DMS153 treated with DMSO at 0.1 percent for 48 hours (cell line): ENCODE measurements at regions not wholly inside any gene's neighbourhood (a gene's known extent, or its start where the extent isn't known, plus 50 kb on each side); places are given as distances from the start of the nearest gene placed in this dataset.

Experiments used
- DNase-seq: peaks from one replicate; lab custom pipeline; 2025; ENCODE audit not compliant: unreplicated experiment; lab: John Stamatoyannopoulos, UW

DNA sequence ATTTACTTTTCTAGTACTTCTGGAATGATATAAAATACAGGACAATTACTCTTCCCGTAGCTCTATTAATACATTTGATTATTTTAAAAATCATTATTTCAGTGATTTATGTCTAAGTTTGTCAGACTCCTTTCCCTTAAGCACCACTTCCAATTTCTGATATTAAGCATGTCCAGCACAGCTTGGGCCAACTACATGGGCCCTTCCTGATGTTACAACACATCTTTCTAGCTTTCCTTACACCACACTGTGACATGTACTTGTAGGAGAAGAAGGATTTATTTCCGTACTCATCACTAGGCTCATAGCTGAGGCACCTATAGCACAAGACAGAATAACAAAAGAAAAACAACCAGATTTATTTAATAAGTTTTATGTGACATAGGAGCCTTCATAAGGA lies 134.8 kb upstream of the HNRNPA3 start:
- no peak for DNase-seq

DNA sequence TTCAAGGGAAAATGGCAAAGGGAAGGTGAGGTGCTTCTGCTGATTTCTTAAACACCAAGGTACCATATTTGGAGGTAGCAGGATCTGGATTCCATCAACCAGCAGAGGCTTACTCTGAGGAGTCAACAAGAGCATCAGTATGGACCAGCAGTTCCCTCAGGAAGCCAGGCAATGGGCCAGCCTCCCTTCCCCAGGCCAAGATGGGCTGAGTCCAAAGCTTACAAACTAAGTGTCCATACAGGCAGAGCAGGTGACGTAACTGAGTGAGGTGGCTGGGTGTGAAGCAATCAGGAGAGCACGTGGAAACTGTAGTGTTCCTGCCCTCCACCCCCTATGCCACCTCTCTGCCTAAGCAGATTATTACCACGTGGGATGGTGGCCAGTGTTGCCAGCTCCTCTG lies 134.2 kb upstream of the HNRNPA3 start:
- no peak for DNase-seq

DNA sequence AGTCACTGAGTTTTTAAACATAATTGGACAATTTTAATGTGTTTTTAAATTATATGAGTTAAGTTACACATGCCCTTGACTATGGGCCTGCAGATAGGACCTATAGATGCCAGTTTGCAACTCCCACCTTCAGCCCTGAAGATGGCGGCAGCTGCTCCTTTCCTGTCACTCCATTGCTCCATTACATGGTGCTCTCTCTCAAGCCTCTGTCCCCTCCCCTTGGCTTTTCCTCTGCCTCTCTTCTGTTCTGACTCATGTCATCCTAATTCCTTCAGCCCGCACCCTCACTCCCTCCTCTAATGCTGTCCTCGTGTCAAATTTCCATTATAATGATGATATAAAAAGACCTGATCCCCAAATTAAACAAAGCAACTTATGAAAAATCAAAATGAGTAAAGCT lies 133.7 kb upstream of the HNRNPA3 start:
- DNase-seq, result no peak

DNA sequence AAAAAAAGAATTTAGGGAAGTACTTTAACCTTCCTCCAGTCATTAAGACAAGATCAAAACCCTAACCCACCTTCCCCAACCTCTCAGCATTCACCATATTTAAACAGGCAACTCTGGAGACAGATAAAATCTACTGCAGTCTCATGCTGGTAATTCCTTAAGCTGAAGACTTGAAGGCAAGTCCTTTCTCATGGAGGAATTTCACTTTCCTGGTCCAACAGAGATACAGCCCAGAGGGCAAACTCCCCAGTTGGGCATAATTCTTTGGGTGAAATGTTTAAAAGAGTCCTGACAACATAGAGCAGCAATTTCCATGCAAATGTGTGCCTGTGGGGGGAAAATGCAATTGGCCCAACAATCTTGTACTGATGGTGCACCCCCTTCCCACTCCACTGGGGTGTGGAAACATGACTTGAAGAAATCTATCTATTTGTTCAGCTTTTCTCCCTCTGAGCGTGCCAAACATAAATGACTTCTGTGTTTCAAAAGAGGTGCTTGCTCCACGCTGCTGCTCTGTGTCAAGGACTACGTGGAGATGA lies 131.8 kb upstream of the HNRNPA3 start:
- no peak for DNase-seq

DNA sequence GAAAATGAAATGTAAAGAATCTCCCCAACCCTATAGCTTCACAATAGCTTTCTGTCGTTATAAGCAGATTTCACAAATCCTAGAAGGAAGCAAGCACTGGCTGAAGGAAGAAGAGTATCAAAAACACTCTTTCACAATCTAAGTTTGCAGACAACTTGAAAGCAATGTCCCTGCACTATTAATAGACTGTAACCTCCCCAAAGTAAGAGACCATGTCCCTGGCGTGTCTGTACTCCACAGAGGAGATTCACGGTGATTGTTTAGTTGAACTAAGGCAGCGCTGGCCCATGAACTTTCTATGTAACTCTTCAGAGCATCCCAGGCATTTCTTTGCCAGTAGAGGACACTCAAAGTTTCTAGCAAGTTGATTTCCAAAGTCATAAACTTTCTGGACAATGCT lies 128.0 kb upstream of the HNRNPA3 start:
- no peak for DNase-seq

DNA sequence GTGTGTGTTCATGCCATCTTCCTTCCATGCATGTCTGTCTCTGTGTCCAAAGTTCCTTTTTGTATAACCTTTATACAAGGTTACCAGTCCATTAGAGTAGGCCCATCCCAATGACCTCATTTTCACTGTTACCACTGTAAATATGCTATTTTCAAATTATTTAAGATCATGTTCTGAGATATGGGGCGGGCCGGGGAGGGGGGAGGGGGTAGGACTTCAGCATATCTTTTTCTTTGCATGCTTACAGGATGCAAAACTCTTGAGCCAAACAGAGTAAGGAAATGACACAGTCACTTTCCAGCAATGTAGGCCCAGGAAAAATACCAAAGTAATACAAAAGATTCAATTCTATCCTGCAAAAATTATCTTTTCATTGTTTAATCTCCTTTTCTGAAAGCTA lies 124.1 kb upstream of the HNRNPA3 start:
- no peak for DNase-seq

DNA sequence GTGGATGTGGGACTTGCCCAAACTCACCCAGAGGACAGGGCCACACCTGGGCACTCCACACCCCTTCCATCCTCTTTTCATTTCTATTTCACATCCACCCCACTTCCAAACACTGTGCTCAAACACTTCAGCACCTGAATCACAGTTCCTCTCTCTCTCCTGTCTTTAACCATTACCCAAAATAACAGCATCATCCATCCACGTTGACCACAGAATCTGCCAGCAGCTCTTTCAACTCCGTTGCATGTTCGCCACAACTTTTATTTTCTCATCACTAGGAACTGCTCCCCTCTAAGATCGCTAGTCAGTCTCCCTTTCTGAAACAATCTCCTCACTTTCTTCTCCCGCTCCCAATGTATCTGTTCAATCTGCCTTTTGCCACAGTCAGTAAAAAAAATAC lies 121.6 kb upstream of the HNRNPA3 start:
- no peak for DNase-seq

DNA sequence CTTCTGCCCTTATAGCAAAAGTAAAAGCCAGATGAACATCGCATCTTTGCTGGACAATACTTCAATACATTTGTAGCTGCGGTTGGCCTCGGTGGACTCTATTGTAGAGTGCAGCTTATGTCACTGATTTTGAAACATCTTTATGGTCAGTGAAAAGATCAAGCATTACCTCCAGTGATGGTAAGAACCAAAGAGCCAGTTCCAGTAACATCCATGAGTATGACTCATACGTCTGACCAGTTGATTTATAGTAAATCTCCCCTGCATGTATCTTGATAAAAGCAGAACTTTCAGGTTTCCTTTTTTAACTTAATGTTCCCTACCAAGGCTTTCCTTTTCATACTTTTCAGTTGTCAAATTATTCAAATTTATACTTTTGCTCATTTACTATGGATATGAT lies 119.2 kb upstream of the HNRNPA3 start:
- DNase-seq, result no peak

DNA sequence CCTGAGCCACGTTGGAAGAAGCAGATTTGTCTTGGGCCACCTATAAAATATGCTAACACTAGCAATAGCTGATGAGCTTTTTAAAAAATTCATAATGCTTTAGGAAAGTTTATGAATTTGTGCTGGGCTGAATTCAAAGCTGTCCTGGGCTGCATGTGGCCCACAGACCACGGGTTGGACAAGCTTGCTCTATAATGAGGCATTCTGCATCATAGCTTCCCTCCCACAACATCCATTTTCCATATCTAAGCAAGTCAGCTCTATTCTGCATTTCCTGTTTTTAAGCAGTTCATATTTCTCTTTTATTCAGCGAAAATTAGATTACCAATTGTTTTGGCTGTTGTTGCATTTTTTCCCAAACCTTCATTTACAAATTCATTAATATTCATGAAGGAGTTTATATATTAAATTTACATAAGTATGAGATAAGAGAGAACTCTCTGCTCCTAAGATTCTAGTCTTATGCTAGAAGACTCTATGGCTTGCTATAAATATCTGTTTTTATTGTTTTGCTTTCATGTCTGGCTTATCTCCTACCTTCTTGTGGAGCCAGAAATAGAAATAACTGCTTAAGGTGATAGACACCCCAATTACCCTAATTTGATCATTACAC lies 114.5 kb upstream of the HNRNPA3 start:
- DNase-seq, result no peak

DNA sequence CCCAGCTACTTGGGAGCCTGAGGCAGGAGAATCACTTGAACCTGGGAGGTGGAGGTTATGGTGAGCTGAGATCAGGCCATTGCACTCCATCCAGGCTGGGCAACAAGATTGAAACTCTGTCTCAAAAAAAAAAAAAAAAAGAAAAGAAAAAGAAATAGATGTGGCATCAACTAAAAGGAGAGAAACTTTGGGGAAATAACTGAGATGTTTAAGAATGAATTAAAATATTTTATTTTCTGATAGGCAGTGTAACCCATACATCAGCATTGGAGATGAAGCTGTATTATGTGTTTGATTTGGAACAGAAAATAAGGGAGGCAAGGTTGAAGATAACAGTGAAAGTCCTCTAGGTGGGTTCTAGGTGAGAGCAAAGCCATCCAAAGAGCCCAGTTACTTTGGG lies 110.7 kb upstream of the HNRNPA3 start:
- DNase-seq, result no peak

DNA sequence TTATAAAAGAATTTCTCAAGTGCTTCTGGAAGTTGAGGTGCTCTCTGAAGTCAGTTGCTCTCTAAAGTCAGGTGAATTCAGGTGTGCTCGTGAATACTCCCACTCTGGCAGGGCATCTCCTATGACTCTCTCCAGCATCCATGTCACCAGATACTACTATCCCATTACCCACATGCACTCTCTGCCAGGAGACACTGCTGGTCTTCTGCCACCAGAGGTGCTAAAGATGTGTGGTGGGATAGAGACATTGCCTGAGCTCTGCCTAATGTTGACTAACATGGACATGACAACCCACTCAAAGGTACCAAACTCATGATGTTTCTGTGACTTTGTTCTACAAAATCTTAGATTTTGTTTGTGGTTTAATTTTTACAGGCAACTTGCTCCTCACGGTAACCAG lies 106.4 kb upstream of the HNRNPA3 start:
- no peak for DNase-seq

DNA sequence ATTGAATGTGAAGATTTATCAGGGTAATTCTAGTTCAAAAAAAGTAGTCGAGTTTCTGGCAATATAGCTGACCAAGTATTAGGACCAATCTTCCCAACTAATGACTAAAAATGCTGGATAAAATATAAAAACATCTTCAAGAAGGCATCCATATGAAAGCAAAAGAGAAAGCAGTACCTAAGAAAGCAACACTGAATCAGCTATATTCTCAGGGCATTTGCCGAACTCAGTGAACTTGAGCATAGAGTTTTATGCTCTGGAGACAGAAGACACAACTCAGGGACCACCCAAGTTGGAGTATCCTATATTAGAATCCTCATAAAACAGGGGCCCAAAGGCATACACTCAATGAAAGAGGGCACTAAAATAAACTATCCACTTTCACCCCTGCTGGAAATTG lies 103.7 kb upstream of the HNRNPA3 start:
- no peak for DNase-seq

DNA sequence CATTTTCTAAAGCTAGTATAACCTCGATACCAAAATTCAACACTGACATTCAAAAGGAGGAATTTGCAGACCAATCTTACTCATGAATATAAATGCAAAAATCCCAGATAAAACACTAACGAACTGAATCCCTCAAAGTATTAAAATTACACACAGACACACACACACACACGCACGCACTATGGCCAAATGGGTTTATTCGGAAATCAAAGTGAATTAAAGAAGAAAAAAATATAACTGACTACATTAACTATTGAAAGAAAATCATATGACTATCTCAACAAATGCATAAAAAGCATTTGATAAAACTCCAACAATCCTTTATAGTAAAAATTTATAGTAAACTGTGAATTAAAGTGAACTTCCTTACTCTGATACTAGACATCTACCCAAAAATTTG lies 97.9 kb upstream of the HNRNPA3 start:
- DNase-seq, result no peak

DNA sequence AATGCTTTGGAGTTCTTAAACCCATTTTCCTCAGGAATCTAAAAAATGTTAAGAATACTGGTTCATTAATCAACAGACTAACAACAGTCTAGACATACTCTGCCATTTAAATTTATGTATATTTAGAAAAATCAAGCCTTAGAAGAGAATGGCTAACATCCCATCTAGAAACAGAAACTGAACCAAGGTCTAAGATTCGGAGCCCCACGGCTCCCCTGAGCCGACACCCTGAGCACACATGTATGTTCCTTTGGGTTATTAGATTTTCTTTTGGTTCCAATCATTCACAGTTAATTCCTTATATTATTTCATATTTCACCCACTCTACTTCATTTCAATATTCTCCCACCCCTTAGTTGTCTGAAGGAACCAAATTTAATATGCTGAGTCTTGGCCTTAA lies 94.8 kb upstream of the HNRNPA3 start:
- DNase-seq, result no peak

DNA sequence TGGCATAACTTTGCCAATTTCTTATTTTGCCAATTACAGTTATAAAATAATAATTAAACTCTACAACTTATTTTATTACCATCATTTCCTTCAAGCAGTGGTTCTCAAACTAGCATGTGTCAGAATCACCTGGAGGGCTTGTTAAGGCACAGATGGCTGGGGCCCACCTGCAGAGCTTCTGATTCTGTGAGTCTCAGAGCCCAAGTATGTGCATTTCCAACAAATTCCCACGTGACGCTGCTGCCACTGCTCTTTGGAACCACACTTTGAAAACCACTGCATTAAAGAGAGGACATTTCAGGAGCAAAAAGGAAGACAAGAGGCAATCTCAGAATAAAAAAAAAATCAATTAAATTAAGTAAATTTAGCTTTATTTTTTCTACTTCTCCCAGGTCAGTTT lies 94.0 kb upstream of the HNRNPA3 start:
- DNase-seq, result no peak

DNA sequence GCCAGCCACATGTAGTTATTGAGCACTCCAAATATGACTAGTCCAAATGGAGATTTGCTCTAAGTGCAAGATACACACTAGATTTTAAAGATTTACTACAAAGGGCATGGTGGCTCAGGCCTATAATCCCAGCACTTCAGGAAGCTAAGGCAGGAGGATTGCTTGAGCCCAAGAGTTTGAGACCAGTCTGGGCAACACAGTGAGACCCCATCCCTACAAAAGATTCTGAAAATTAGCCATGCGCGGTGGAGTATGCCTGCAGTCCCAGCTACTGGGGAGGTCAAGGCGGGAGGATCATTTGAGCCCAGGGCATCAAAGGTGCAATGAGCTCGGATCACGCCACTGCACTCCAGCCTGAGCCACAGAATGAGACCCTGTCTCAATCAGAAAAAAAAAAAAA lies 93.5 kb upstream of the HNRNPA3 start:
- no peak for DNase-seq

DNA sequence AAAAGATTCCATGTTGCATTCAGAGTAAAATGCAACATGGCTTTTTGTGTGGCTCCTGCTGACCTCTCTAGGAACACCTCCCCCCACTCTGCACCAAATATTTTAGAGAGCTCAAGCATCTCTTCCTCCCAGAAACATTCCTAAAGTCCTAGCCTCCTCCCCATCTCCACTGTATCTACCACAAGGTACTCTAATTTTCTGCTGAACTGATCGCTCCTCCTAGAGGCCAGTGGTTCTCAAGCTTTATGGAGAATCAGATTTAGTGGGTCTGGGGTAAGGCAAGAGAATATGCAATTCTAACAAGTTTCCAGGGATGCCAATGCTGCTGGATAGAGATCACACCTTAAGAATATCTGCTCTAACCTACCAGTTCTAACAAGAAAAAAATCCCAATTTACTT lies 89.5 kb upstream of the HNRNPA3 start:
- no peak for DNase-seq

DNA sequence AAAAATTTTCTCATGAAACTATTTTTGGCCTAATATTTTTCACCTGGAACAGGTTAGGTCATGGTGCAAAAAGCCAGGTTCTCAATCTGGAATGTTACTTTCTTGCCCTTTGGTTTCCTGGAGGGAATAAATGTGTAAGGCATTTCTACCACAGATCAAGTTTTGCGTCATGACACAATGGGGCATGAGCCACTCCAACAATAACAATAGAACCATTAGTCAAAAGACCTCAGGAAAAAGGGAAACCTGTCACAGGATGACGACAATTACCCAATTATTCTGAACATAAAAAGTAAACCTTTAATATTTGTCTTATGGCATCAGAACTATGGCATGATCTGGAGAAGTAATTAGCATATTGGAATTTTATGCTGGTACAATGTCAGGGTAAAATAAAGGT lies 88.2 kb upstream of the HNRNPA3 start:
- DNase-seq, result no peak

DNA sequence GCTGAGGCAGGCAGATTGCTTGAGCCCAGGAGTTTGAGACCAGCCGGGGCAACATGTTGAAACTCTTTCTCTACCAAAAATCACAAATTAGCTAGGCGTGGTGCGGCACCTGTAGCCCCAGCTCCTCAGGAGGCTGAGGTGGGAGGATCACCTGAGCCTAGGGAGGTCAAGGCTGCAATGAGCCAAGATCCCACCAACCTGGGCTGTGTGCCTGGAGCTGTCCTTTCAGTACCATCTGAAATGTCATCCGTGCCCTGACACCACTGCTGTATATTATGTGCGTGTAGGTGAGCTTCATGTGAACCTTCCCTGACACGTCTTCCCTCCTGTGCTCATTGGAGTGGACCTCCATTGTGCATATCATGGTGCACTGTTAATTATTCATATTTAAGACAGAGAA lies 84.8 kb upstream of the HNRNPA3 start:
- DNase-seq, result no peak

DNA sequence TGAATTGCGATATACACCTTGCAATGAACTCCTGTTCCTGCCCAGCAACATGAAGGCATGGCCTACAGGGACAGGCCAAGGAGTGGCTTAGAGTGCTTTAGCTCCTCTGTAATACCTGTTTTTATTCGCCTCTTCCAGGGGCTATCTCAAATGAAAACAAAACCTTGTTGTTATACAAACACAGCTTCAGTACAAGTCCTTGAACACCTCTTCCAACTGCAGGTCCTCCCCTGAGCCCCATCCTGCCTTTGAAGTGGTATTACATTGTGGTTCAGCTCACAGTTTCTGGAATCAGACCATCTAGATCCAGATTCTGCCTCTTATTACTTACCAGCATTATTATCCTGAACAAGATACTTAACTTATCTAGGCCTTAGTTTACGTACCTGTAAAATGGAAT lies 83.0 kb upstream of the HNRNPA3 start:
- DNase-seq, result no peak

DNA sequence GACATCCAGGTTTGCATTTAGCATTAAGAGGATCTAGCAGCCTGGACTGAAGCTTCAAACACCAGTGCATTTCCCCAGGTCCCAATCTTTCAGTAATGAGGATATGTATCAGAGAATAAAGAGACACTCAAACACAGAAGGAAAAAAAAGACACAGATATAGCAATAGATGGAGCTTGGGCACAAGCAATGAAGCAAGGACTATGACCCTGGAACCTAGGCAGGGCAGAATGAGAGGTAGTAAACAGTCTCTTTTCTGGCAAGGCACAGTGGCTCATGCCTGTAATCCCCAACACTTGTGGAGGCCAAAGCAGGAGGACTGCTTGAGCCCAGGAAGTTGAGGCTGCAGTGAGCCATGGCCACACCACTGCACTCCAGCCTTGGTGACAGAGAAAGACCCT lies 80.7 kb upstream of the HNRNPA3 start:
- no peak for DNase-seq

DNA sequence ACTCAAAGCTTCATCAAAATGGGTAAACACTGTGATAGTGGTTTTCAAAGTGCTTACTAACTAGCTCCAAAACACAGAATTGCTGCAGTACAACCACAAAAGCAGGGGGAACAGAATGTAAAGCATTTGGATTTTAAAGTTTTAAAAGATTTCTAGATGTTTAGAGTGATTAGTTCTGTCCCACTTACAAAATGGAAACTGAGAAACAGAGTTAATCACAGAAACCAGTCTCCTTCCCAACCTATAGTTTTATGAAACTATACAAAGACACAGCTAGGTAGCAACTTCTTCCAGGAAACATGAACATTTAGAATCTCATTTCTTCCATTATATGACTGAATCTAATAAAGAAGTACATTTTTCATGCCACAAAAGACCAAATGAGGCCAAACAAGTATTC lies 73.8 kb upstream of the HNRNPA3 start:
- DNase-seq, result no peak

DNA sequence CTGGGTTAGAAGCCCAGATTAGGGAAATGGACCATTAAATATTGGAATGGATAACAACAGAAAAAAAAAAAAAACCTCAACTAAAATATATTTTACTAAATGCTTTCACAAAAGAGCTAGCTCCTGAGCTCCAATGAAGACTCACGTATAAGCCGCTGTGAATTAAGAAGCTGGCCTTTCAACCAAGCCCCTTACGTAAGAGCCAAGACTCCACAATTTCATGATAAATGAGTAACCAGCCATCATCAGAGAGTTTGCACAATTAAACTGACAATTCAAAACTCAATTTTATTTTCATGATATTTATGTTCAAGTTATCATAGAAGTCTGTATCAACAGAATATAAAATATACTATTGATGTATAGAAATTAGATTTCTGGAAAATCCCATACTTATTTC lies 70.7 kb upstream of the HNRNPA3 start:
- no peak for DNase-seq

DNA sequence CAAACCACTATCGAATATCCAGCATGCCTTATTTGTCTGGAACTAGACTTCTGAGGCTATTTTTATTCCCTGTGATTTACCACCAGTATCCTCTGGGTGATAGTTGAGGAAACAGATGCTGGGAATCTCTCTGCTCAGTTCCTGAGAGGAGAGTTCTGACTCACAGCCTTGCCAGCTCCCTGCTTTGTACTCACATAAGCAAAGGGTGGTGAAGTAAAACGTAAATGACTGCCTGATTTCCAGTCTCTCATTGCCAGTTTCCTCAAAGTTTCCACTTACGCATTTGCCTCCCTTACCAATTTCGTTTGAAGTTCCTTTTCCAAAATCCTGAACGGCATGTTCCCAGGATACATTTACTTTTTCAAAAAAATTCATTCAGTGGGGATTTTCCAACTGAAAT lies 69.2 kb upstream of the HNRNPA3 start:
- DNase-seq, result no peak
